MM.1S (cell line): ENCODE measurements at regions not wholly inside any gene's neighbourhood (a gene's known extent, or its start where the extent isn't known, plus 50 kb on each side); places are given as distances from the start of the nearest gene placed in this dataset.

Source experiments
- DNase-seq: peaks from one replicate; pipeline ENCODE4 v3.0.0-alpha.2; 2015
- H2AFZ ChIP-seq: fragments of 300-600 bp; sonication (generic); 2 replicates; pipeline ENCODE4 v1.6.0; 2016; ENCODE audit warnings: antibody characterized with exemption, low read length
- H3F3A ChIP-seq: fragments of 300-600 bp; sonication (generic); 2 replicates; pipeline ENCODE4 v1.6.1; 2016; ENCODE audit warnings: mild to moderate bottlenecking, antibody characterized with exemption, low read length, moderate library complexity, mixed read lengths; ENCODE audit not compliant: insufficient read depth
- H3K27ac ChIP-seq: fragments of 300-600 bp; sonication (generic); 2 replicates; pipeline ENCODE4 v1.5.1; 2016; ENCODE audit warnings: mild to moderate bottlenecking, low read length
- H3K27me3 ChIP-seq: fragments of 300-600 bp; sonication (generic); replicated peaks from 2 replicates; pipeline ENCODE4 v1.6.0; 2016; ENCODE audit warnings: low read length; ENCODE audit not compliant: insufficient read depth
- H3K36me3 ChIP-seq: fragments of 300-600 bp; sonication (generic); replicated peaks from 2 replicates; pipeline ENCODE4 v1.6.1; 2016; ENCODE audit warnings: mild to moderate bottlenecking, low read length, mixed read lengths; ENCODE audit not compliant: insufficient read depth
- H3K4me1 ChIP-seq: fragments of 300-600 bp; sonication (generic); 2 replicates; pipeline ENCODE4 v1.6.1; 2016; ENCODE audit warnings: low read length, mixed read lengths
- H3K4me2 ChIP-seq: fragments of 300-600 bp; sonication (generic); 2 replicates; pipeline ENCODE4 v1.6.0; 2016; ENCODE audit warnings: low read depth, low read length
- H3K4me3 ChIP-seq: fragments of 300-600 bp; sonication (generic); 2 replicates; pipeline ENCODE4 v1.5.1; 2016; ENCODE audit warnings: low read length, mixed read lengths
- H3K79me2 ChIP-seq: fragments of 300-600 bp; sonication (generic); 2 replicates; pipeline ENCODE4 v1.6.1; 2016; ENCODE audit warnings: mixed run types, low read length, mixed read lengths
- H3K9ac ChIP-seq: fragments of 300-600 bp; sonication (generic); 2 replicates; pipeline ENCODE4 v1.6.1; 2016; ENCODE audit warnings: low read length, mixed read lengths
- H3K9me2 ChIP-seq: fragments of 300-600 bp; sonication (generic); replicated peaks from 2 replicates; pipeline ENCODE4 v1.6.1; 2016; ENCODE audit warnings: mild to moderate bottlenecking, low read length, mixed read lengths; ENCODE audit not compliant: insufficient read depth
- H3K9me3 ChIP-seq: fragments of 300-600 bp; sonication (generic); replicated peaks from 2 replicates; pipeline ENCODE4 v1.6.1; 2016; ENCODE audit warnings: mild to moderate bottlenecking, low read length, mixed read lengths; ENCODE audit not compliant: insufficient read depth
- H4K20me1 ChIP-seq: fragments of 300-600 bp; sonication (generic); 2 replicates; pipeline ENCODE4 v1.6.1; 2016; ENCODE audit warnings: mild to moderate bottlenecking, low read length, moderate library complexity, mixed read lengths; ENCODE audit not compliant: insufficient read depth
- EZH2 ChIP-seq: fragments of 300-600 bp; sonication (generic); optimal IDR thresholded peaks from 2 replicates; pipeline ENCODE3; 2017; ENCODE audit warnings: low read depth, mild to moderate bottlenecking, antibody characterized with exemption, low read length, mixed read lengths
- EZH2phosphoT487 ChIP-seq: fragments of 300-600 bp; sonication (generic); IDR thresholded peaks from 2 replicates; pipeline ENCODE4 v1.6.1; 2018; ENCODE audit warnings: antibody characterized with exemption, low read length
- TF ChIP-seq, protein P1 (sequence below): fragments of 300-600 bp; sonication (generic); IDR thresholded peaks from 2 replicates; pipeline ENCODE4 v1.5.1; 2016; ENCODE audit warnings: antibody characterized with exemption, low read length, mixed read lengths

DNA sequence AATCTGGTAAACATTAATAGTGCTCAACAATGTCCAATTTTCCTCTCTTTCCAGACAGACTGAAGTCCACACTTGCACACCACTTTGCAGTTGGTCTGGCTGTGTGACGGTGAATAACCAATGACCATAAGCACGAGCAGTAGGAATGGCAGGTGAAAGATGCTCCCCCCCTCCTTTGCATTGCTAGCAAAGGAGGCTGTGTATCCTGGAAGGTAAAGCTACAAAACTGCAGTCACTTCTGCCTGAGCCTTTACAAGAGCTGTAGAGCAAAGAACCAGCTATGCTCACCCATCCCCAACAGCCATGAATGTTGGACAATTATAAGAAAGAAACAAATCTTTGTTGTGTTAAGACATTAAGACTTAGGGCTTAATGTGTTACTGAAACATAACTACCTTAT is 178.0 kb downstream of the IPMK start:
- no peak for DNase-seq
- H2AFZ ChIP-seq: no peak overlapping the region
- no peak overlapping the region for H3K9ac ChIP-seq

DNA sequence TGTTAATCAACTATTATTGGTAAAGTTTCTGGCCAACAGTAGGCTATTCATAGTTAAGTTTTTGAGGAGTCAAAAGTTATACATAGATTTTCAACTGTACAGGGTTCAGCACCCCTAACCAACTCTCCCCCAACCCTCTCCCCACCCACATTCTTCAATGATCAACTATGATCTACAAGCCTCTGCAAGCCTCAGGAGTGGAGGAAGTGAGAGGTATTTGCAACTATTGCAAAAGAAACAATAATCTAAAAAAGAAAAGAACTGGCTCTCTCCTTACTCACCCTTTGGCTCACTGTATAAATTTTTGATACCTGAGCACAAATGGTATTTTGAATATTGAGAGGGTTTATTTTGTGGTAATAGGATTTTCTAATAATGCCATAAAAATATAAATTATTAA is 179.8 kb downstream of the IPMK start:
- H3K9me3 ChIP-seq: no peaks in the 10 kb centered on the region
- TF ChIP-seq EZH2phosphoT487: no peak
- no peak for TF ChIP-seq EZH2
- TF ChIP-seq, protein P1, sequence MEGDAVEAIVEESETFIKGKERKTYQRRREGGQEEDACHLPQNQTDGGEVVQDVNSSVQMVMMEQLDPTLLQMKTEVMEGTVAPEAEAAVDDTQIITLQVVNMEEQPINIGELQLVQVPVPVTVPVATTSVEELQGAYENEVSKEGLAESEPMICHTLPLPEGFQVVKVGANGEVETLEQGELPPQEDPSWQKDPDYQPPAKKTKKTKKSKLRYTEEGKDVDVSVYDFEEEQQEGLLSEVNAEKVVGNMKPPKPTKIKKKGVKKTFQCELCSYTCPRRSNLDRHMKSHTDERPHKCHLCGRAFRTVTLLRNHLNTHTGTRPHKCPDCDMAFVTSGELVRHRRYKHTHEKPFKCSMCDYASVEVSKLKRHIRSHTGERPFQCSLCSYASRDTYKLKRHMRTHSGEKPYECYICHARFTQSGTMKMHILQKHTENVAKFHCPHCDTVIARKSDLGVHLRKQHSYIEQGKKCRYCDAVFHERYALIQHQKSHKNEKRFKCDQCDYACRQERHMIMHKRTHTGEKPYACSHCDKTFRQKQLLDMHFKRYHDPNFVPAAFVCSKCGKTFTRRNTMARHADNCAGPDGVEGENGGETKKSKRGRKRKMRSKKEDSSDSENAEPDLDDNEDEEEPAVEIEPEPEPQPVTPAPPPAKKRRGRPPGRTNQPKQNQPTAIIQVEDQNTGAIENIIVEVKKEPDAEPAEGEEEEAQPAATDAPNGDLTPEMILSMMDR: no peak
- H3K36me3 ChIP-seq: no peaks in the 10 kb centered on the region
- no peak overlapping the region for H2AFZ ChIP-seq
- no peaks in the 10 kb centered on the region for H3K4me1 ChIP-seq
- H3K27ac ChIP-seq: no peak overlapping the region
- no peaks in the 10 kb centered on the region for H3F3A ChIP-seq
- H3K27me3 ChIP-seq: no peaks in the 10 kb centered on the region
- no peaks in the 10 kb centered on the region for H3K79me2 ChIP-seq
- no peak overlapping the region for H3K4me3 ChIP-seq
- no peak for DNase-seq
- H4K20me1 ChIP-seq: no peaks in the 10 kb centered on the region
- no peak overlapping the region for H3K4me2 ChIP-seq
- H3K9ac ChIP-seq: no peak overlapping the region
- no peaks in the 10 kb centered on the region for H3K9me2 ChIP-seq

More for the DNA sequence above, 178.0 kb downstream of the IPMK start:
- no peak for TF ChIP-seq EZH2
- TF ChIP-seq EZH2phosphoT487: no peak
- TF ChIP-seq, protein P1: no peak
- Histone ChIP-seq H3K9me2 (no peaks in the 10 kb centered on the region), H3K4me1 (no peaks in the 10 kb centered on the region), H3K27me3 (no peaks in the 10 kb centered on the region), H3K4me3 (no peak overlapping the region), H4K20me1 (no peaks in the 10 kb centered on the region), H3K9me3 (no peaks in the 10 kb centered on the region), H3K36me3 (no peaks in the 10 kb centered on the region), H3K27ac (no peak overlapping the region), H3K4me2 (no peak overlapping the region), H3K79me2 (no peaks in the 10 kb centered on the region), H3F3A (no peaks in the 10 kb centered on the region)

DNA sequence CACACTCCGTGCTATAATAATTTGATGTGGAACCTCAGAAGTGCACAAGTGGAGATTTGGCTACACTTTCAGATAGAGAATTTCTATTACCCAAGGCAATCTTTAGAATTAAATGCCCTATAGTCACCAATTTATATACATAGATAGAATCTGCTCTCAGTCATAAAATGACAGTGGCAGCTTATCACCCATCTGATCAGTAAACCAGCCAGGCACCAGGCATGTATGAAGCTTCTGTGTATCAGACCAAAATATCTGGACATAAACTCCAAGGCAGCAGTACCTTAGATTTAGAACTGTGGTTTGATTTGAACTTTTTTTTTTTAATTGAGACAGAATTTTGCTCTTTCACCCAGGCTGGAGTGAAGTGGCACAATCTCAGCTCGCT is 180.9 kb downstream of the IPMK start:
- Histone ChIP-seq H3F3A (no peaks in the 10 kb centered on the region), H2AFZ (no peak overlapping the region), H3K27me3 (no peaks in the 10 kb centered on the region), H3K4me2 (no peak overlapping the region), H3K36me3 (no peaks in the 10 kb centered on the region), H3K9me3 (no peaks in the 10 kb centered on the region), H3K79me2 (no peaks in the 10 kb centered on the region), H3K27ac (no peak overlapping the region), H3K9ac (no peak overlapping the region), H4K20me1 (no peaks in the 10 kb centered on the region), H3K9me2 (no peaks in the 10 kb centered on the region), H3K4me1 (no peaks in the 10 kb centered on the region), H3K4me3 (no peak overlapping the region)
- no peak for TF ChIP-seq EZH2phosphoT487
- TF ChIP-seq, protein P1: no peak
- DNase-seq: no peak
